ENCODE measurements at regions not wholly inside any gene's neighbourhood (a gene's known extent, or its start where the extent isn't known, plus 50 kb on each side); places are given as distances from the start of the nearest gene placed in this dataset.

GRCh38 chr1:43065191-43065590, 106.5 kb upstream of the SLC2A1 start:
- DNase-seq = no peak

GRCh38 chr1:43063394-43064219, 104.9 kb upstream of the SLC2A1 start:
- DNase-seq = no peak

GRCh38 chr1:43062527-43063095, 103.9 kb upstream of the SLC2A1 start:
- DNase-seq = no peak

GRCh38 chr1:43061757-43062156, 103.1 kb upstream of the SLC2A1 start:
- DNase-seq = no peak

GRCh38 chr1:43059640-43060574, 101.2 kb upstream of the SLC2A1 start:
- no peak for DNase-seq

GRCh38 chr1:43058545-43059360, 100.1 kb upstream of the SLC2A1 start:
- peak; percentile 58 for DNase-seq

GRCh38 chr1:43058056-43058455, 99.4 kb upstream of the SLC2A1 start:
- DNase-seq = no peak

- DNase-seq = no peak
Observed at GRCh38 chr1:43057567-43057966, 98.9 kb upstream of the SLC2A1 start.

- DNase-seq = no peak
Observed at GRCh38 chr1:43056981-43057391, 98.3 kb upstream of the SLC2A1 start.

GRCh38 chr1:43056460-43056859, 97.8 kb upstream of the SLC2A1 start:
- no peak for DNase-seq

GRCh38 chr1:43054961-43055360, 96.3 kb upstream of the SLC2A1 start:
- peak; percentile 59 for DNase-seq

- peak; percentile 29 for DNase-seq
Observed at GRCh38 chr1:43052786-43053439, 94.2 kb upstream of the SLC2A1 start.

- DNase-seq = no peak
Observed at GRCh38 chr1:43052322-43052721, 93.7 kb upstream of the SLC2A1 start.

GRCh38 chr1:43049481-43049880, 90.8 kb upstream of the SLC2A1 start:
- DNase-seq = peak; percentile 25

GRCh38 chr1:43048601-43049011, 89.9 kb upstream of the SLC2A1 start:
- DNase-seq = no peak

- DNase-seq = no peak
Observed at GRCh38 chr1:43047135-43047534, 88.5 kb upstream of the SLC2A1 start.

- DNase-seq = no peak
Observed at GRCh38 chr1:43044572-43045361, 86.1 kb upstream of the SLC2A1 start.

- no peak for DNase-seq
Observed at GRCh38 chr1:43043695-43044094, 85.0 kb upstream of the SLC2A1 start.

GRCh38 chr1:43042773-43043457, 84.2 kb upstream of the SLC2A1 start:
- no peak for DNase-seq

- DNase-seq = no peak
Observed at GRCh38 chr1:43042127-43042526, 83.5 kb upstream of the SLC2A1 start.

- DNase-seq = no peak
Observed at GRCh38 chr1:43041591-43041990, 82.9 kb upstream of the SLC2A1 start.

All from NCI-H226 (cell line).